ENCODE measurements at regions not wholly inside any gene's neighbourhood (a gene's known extent, or its start where the extent isn't known, plus 50 kb on each side); places are given as distances from the start of the nearest gene placed in this dataset.

DNA sequence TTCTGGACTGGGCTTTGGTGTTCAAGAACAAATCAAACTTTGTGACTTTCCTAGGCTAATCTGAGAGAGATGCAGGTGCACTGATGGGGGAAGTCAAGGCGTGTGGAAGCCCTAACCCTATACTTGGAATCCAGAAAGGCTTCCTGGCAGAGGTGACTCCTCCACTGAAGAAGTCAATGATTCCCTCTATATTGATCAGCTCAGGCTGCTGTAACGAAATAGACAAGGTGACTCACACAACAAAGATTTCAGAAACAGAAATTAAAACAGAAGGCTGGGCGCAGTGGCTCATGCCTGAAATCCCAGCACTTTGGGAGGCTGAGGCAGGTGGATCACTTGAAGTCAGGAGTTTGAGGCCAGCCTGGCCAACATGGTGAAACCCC lies 69.6 kb upstream of the GGTA1 start:
- no peak for DNase-seq

DNA sequence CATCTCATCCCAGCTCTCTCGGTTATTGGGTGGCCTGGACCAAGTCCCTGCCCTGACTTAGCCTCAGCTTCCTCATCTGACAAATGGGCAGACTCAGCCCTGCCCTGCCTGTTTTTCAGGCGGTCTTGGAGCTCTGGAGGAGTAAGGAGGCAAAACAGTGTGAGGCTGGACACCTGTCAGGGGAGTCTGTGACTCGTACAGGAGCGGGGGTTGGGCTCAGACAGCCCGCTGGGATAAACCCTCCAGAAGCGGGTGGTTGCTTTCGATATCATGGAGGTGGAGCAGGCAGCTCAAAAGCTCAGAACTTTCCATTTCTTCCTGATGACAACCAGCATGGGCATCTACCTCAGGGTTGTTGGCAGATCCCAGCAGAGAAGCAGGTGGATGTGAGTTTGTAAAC lies 72.9 kb upstream of the GGTA1 start:
- no peak for DNase-seq

DNA sequence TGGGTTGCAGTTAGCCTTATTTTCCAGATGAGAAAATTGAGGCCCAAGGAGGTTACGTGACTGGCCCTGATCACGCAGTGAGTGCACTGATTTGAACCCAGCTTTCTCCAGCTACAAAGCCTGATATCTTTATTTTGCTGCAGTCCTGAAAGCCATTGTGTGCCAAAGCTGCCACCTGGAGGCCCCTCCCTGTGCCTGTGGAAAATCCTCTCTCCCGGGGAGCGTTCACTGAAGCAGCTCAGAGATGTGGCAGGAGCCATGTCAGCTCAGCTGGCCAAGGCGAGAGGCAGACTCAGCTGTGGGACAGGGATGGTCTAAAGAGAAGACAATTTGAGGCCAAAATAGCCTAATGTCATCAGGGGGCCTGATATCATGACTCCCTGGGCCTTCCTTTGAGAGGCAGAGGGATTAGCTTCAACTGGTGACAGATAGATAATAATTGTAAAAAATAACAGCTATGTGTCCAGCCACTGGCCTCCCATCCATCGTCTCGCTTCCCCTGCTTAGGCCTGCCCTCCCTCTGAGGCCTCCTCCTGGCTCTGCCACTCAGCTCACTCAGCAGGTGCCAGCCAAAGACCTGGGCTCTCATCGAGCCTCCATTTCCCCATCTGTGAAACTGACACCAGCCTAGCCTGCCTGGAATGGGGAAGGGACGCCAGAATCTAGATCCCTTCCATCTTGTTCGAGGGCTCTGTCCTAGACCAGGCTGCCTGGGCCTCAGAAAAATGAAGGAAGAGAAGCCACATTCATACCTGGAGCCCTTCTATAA lies 74.3 kb upstream of the GGTA1 start:
- no peak for DNase-seq

DNA sequence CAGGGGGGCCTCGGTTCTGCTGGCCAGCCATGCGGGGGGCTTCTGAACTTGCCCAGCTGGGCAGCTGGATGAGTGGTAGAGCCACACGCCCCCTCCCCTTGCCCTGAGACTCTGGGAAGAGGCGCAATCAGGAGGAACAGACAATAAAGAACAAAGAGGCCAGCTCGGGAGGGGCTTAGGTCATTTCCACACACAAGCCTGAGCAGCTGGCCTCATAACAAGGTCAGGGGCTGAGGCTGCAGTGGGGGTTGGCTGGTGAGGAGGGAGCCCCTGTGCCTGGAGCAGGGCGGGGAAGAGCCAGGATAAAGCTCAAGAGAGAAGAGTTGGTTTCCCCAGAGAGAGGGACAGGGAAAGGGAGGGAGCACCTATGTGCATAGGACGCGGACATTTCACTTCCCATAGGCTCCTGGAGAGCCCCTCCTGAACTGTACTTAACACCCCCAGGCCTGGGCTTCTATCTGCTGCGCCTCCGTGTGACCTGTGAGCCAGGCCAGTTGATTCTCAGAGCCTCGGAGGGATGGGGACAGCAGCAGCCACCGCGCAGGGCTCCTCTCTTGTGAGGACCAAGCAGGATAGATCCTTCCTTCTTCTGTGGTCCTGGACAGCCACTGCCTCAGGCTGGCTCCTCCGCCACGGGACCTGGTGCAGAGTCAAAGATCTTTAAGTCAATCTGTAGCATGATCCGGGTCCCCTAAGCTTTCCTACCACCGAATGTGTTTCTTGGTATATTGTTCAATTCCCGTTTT lies 75.3 kb upstream of the GGTA1 start:
- DNase-seq = no peak

DNA sequence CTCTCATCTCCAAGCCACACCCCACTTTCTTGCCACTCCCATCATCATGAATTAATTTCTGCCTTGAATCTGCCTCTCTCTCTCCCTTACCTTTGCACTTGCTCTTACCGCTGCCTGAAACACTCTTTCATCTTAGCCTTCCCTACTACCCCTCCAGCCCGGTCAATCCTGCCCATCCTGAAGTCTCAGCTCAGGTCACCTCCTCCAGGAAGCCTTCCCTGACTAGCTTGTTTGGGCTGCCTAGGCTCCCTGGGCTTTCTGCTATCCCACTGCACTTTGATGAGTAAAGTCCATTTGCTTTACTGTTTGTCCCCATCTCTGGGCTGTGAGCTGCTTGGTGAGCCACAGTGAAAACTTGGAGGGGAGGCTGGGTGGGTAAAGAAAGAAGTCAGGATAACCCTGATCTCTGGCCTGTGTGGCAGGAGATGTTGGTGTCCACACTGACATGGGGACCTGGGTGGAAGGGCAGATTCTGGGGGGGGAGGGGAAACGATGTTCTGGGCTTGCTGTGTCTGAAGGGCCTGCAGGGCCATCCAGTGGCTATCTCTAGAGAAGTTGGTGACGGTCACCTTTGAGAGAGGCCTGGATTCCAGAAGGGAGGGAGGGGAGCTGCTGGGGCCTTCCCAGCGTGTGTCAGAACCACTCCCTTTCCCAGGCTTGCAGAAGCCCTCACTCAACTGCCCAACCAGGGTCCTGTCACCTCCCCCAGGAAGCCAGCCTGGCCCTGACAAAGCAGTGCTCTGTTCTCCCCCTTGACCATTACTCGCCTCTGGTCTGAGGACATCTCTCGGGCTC lies 75.0 kb upstream of the DAB2IP start:
- DNase-seq = no peak

DNA sequence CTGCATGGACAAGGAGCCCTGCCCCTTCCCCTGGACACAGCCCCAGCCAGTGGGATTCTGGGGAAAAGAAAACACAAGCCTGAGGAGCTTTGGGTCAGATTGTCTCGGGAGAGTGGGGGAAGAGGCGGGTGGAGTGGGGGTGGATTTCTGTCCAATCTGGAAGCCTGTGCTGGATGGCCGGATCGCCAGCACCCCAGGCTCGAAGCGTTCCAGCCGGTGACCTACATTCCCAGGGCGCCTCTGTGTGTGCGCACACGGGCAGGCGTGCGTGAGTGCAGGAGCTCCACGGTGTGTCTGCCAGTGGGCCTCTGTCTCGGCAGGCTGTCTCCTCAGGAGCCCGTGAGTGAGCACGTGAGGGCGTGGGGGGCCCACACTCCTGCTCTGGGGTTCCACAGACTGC lies 74.3 kb upstream of the DAB2IP start:
- no peak for DNase-seq

DNA sequence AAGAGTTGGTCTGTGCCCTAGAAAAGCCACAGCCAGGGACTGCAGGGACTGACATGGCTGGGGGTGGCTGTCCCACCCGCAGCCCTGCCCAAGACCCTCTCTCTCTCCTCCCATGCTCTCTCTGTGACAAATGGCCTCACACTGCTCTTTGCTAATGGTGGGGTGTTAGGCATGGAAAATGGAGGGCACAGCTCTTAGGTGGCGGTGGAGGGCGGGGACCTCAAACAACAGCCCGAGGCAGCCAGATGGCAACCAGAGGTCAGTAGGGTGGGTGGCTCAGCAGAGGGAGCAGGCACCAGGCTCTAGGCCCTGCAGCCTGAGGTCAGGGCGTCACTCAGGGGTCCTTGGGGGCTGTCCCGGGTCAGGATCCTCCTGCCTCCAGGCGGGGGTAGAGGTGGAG lies 73.9 kb upstream of the DAB2IP start:
- DNase-seq = no peak

DNA sequence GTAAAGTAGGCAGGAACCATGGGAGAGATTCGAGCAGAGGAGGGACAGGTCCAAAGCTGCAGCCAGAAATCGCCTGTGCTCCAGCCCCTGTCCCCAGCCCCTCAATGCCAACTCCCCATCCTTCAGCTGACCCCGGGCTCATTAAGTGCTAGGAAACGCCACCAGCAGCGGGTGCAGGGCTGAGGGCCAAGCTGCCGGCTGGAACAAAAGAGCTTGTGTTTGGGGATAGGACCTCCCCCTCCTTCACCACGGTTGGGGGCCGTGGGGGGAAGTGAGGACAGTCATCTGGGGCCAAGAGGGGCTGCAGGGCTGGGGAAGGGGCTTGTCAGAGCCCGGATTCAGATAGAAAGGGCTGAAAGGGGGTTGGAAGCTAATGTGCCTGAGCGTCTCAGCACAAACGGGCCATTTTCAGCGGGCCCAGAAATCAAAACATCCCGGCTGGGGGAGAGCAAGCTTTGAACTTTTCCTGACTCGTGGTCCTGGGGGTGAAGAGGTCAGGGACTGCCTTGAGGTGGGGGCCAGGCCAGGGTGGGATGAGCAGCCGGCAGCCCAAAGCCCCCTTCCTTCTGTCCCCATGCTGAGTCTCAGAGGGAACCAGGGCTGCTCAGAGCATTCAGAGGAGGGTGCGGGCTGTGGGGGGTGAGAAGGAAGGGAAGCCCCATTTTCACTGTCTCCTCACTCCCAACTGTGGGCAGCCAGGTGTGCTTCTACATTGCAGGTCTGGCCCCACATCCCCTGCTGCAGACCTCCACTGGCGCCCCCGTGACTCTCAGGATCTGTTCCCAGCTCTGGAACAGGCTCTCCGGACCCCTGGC lies 69.4 kb upstream of the DAB2IP start:
- DNase-seq = no peak

DNA sequence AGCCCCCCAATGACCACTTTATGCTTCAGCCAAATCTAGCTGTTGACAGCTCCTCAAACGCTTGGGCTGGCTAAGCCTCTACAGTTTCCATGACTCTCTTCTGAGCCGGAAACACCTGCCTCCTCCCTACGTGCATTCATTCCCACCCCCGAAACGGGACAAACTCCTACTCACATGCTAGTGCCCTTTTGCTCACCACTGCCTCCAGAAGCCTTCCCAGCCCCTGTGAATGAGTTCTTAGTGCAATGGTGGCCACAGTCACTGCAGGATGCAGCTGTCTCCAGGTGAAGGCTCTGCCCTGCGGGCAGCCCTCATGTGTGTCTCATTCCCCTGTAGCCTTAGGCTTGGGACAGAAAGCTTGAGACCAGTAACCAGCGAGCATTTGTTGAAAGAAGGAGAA lies 68.8 kb upstream of the DAB2IP start:
- no peak for DNase-seq

DNA sequence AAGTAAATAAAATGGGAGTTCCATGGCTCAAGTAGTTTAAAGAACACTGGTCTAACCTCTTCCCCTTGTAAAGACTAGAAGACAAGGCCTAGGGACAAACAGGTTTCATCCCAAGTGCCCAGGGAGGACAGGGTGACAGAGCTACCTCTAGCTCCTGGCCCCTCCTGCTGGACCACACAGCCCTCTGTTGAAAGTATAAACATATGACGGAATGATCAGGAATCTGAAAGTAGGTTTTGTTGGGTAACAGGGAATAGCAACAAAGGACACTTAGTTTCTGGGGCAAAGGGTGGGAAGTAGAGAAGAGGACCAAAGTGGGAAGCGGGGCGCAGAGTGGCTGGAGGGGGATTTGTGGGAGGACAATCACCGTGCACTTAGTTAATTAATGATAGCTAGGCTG lies 67.0 kb upstream of the DAB2IP start:
- DNase-seq = no peak

DNA sequence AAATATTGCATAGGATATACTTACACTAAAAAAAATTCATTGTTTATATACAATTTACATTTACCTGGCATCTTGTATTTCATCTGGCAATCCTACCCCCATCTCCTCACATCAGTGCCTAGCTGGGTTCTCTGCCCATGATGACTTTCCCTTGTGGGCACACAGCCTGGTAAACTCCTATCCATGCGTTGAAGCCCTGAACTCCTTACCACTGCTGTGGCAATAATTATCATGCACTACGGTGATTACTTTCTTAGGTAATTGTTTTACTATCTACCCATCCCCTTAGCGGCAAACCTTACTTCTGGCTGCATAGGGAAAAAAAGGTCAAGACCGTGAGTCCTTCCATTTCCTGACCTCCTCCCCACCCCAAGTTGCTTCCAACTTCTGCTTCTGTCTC lies 63.6 kb upstream of the DAB2IP start:
- no peak for DNase-seq

DNA sequence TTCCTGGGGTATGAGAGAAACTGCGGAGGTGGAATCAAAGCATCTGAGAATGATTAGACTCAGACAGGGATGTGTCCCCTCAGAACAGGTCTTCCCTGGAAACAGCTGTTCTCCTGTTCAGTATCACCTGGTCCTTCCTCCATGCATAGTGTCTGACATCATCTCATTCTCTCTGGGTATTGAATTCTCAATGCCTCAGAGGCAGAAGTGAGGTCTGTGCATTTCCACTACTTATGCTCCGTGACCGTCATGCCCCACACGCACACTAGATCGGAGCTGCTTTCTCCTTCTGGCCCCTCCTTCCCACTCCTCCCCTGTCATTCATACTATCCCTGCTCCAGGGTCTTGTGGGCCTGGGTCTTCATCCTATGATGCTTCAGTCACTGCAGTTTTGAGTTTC lies 61.4 kb upstream of the DAB2IP start:
- no peak for DNase-seq

DNA sequence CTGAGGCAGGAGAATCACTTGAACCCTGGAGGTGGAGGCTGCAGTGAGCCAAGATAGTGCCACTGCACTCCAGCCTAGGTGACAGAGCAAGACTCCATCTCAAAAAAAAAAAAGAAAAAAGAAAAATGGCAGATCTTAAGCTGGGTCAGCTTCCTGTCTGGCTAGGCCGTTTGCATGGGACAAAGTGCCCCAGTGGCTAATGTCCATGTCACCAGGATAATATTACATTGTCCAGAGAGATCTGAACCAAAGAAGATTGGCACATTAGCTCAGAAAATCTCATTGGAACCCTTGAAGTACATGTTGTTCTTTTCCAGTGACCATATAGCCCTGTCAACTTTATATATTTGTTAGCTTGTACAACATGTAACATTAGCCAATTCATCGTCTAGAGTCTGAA lies 59.2 kb upstream of the DAB2IP start:
- DNase-seq = no peak

DNA sequence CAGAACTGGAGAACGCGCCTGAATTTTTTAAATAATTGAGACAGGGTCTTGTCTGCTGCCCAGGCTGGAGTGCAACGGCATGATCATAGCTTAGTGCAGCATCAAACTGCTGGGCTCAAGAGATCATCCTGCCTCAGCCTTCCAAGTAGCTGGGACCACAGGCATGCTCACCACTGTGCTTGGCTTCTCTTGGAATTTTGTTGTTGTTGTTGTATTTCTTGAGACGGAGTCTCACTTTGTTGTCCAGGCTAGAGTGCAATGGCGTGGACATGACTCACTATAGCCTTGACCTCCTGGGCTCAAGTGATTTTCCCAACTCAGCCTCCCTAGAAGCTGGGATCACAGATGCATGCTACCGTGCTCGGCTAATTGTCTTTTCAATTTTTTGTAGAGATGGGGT lies 58.4 kb upstream of the DAB2IP start:
- DNase-seq = no peak

DNA sequence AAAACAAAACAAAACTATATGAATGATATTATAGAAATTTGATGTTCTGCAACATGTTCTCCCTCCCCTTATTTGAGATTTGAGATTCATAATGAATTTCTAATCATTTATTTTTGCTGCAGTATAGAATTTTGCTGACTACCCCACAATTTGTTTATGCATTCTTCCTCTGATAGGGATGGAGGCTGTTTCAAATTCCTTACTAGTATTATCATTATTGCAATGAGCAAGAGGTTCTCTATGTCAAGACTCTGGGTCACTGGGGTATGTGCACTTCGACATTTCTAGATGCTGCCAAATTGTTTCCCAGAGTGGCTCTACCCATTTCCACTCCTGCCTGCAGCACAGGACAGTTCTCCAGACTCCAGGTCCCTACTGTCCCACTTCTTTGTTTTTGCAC lies 54.9 kb upstream of the DAB2IP start:
- DNase-seq = no peak

DNA sequence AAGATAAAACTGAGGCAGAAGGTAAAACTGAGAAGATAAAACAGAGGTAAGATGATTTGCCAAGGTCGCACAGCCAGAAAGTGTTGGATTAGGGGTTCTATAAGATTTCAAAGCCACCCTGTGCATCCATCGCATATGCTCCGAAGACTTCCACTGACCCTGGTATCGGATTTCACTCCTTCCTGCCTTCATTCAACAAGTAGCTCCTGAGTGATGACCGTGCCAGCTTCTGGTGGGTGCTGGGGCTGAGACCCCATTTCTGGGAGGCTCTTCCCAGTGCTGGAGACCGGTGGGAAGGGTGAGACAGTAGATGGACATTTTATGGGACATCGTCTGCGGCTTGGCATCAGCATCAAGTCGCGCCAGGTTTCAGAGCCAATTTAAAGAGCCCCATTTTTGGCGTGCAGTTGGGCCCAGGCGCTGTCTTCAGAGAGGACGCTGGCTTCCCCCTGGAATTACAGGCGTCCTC lies 53.7 kb upstream of the DAB2IP start:
- no peak for DNase-seq

DNA sequence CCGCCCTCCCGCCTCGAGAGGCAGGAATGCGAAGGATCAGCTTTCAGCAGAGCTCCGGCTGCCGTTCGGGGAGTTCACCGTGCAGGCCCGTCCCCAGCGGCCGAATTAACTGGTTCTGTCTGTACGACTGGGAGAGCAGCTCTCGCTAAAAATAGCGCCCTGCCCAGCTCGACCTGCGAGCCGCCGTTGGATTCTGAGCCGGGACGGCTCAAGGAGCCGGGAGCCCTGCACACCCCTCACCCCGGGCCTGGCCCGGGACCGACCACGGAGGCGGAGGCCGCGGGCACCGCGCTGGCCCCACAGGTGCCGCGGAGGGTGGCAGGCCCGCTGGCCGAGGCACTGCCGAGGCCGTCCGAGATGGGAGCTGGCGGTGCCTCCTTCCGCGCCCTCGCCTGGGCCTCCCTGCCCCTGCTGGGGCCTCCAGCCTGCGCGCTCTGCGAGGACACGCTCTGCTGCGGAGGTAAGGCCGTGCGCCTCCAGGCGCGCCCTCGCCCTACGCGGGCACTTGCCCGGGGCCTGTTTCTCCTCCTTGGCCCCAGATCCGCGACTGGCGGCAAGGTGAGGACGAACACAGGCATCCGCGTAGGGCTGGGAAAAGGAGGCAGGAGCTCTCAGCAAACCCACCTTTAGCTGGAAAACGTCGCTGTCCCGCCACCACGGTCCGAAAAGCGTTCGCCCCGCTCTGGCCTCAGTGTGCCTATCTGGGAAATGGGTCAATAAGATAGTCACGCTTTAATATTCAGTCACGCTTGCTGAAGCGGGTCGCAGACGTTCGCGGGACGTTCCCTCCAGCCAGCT lies 53.1 kb upstream of the DAB2IP start:
- DNase-seq = no peak

DNA sequence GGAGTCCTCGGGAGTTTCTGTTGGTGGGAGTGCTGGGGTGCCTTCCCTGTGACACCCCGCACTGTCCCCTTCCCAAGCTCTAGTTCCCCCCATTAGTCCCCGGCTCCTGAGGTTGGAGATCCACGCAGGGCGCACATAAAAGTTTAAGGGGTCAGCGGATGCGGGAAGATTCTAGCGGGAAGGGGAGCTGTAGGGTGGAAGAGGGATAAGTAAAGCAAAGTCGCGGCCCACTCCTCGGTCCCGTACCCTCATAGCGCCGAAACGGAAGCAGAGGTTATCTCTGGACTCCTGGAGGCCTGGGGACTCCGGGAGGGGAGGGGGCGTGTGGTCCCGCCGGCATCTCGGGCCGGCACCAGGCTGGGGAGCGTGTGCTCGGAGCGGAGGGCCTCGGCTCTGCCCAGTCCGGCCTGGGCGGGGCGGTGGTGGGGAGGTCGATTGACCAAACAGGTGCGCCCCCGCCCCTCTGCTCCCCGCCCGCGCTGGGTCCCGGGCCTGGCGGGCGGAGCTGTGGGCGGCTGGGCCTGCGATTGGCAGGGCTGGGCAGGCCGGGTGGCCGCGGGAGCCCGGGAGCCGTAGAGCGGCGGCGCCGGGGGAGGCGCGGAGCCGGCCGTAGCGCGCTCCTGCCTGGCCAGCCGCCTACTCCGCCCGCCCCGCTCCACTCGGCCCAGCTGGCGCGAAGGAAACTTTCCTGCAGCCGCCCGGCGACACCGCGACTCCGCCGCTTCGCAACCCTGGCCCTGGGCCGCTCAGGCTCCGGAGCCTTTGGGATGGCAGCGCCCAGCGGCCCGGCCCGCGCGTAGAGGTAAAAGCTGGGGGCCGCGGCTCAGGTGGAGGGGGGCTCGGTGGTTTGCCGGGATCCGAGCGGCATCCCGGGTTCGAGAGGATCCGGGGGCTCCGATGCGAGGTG lies 52.2 kb upstream of the DAB2IP start:
- no peak for DNase-seq

DNA sequence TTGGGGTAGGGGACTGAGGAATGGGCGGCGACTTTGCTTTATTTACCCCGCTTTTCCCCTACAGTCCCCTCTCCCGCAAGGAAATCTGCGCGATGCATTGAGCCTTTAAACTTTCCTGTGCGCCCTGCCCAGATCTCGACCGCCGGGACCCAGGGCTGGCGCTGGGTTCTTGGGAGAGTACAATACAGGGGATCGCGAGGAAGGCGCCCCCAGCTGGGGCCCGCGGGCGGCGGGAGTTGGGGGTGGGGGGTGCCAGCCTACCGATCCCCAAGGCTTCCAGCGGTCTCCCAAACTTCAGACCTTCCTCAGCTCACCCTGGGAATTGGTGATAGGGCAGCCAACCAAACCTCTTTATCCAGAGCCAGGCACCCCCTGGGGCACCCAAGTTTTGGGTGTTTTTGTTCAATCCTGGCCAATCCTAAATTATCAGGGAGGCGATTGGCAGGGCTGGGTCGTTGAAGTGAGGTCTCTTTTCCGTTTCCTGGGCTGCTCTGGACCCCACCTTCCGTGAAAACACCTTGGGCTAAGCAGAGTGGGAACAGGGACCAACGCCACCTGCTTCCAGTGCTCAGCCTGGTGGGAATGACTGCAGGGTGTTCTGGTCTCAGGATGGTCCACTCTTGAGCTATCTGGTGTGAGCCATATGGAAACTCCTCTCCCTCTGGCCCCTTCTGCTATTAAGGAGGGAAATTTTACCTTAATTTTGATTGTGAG lies 51.4 kb upstream of the DAB2IP start:
- DNase-seq = no peak

DNA sequence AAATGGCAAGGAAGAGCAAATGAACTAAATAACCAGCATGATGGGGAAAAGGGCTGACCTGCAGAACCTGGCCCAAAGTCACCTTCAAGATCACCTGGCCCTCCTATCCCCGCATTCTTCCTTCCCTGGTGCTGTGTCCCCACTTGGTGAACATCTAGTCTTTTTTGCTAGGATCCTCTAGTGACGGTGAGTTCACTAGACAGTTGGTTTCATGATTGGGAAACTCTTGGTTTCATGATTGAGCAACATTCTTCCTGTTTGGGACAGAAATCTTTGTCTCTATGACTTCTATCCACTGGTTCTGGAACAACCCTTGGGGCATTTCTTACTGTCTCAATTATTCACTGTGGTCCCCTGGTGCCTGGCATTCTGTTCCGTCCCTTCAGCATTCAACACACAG lies 50.2 kb upstream of the DAB2IP start:
- no peak for DNase-seq
